ENCODE measurements at regions not wholly inside any gene's neighbourhood (a gene's known extent, or its start where the extent isn't known, plus 50 kb on each side); places are given as distances from the start of the nearest gene placed in this dataset.

- TF ChIP-seq EZH2phosphoT487 (IDR thresholded peaks at IDR 0.05; ENCODE audit: low read depth), result no peak
- Histone ChIP-seq H3K9ac (ENCODE audit: low read length) (no peak overlapping the region), H3K27ac (ENCODE audit: low read length) (no peak overlapping the region), H3K4me1 (ENCODE audit: low read length) (no peaks in the 10 kb centered on the region), H3K79me2 (ENCODE audit: low read length) (no peaks in the 10 kb centered on the region), H3K9me3 (ENCODE audit: insufficient read depth, low read length) (no peaks in the 10 kb centered on the region), H4K20me1 (ENCODE audit: insufficient read depth, low read length) (no peaks in the 10 kb centered on the region), H3K36me3 (replicated peaks; ENCODE audit: low read depth, low read length) (no peaks in the 10 kb centered on the region), H3K27me3 (ENCODE audit: low read depth, low read length) (no peaks in the 10 kb centered on the region), H2AFZ (ENCODE audit: low read depth, low read length) (no peak overlapping the region), H3K4me2 (ENCODE audit: low read length) (no peak overlapping the region), H3K4me3 (ENCODE audit: low read length) (no peak overlapping the region)
Observed at GRCh38 chr5:104757915-104758314, 1195.3 kb upstream of the NUDT12 start.

- Histone ChIP-seq H3K36me3 (replicated peaks; ENCODE audit: low read depth, low read length) (no peaks in the 10 kb centered on the region), H3K4me1 (ENCODE audit: low read length) (peaks cover 7% of the 10 kb centered on the region), H3K27me3 (ENCODE audit: low read depth, low read length) (no peaks in the 10 kb centered on the region), H3K4me2 (ENCODE audit: low read length) (no peak overlapping the region), H3K27ac (ENCODE audit: low read length) (no peak overlapping the region), H4K20me1 (ENCODE audit: insufficient read depth, low read length) (no peaks in the 10 kb centered on the region), H3K9me3 (ENCODE audit: insufficient read depth, low read length) (no peaks in the 10 kb centered on the region), H3K9ac (ENCODE audit: low read length) (no peak overlapping the region), H3K79me2 (ENCODE audit: low read length) (no peaks in the 10 kb centered on the region), H3K4me3 (ENCODE audit: low read length) (no peak overlapping the region), H2AFZ (ENCODE audit: low read depth, low read length) (no peak overlapping the region)
- TF ChIP-seq EZH2phosphoT487 (IDR thresholded peaks at IDR 0.05; ENCODE audit: low read depth) (no peak), CTCF (IDR thresholded peaks at IDR 0.05; ENCODE audit: low read depth, low read length) (no peak)
Observed at GRCh38 chr5:104755806-104756205, 1193.2 kb upstream of the NUDT12 start.

GRCh38 chr5:104754311-104754995 is 1191.9 kb upstream of the NUDT12 start:
- no peak overlapping the region for H2AFZ ChIP-seq (ENCODE audit: low read depth, low read length)

GRCh38 chr5:104751969-104752368 is 1189.4 kb upstream of the NUDT12 start:
- Histone ChIP-seq H3K36me3 (replicated peaks; ENCODE audit: low read depth, low read length) (no peaks in the 10 kb centered on the region), H3K79me2 (ENCODE audit: low read length) (no peaks in the 10 kb centered on the region), H3K9ac (ENCODE audit: low read length) (no peak overlapping the region), H2AFZ (ENCODE audit: low read depth, low read length) (no peak overlapping the region), H3K27ac (ENCODE audit: low read length) (no peak overlapping the region), H4K20me1 (ENCODE audit: insufficient read depth, low read length) (no peaks in the 10 kb centered on the region), H3K4me3 (ENCODE audit: low read length) (no peak overlapping the region), H3K4me2 (ENCODE audit: low read length) (no peak overlapping the region), H3K27me3 (ENCODE audit: low read depth, low read length) (no peaks in the 10 kb centered on the region), H3K9me3 (ENCODE audit: insufficient read depth, low read length) (no peaks in the 10 kb centered on the region), H3K4me1 (ENCODE audit: low read length) (peaks cover 7% of the 10 kb centered on the region)
- no peak for TF ChIP-seq EZH2phosphoT487 (IDR thresholded peaks at IDR 0.05; ENCODE audit: low read depth)
- TF ChIP-seq CTCF (IDR thresholded peaks at IDR 0.05; ENCODE audit: low read depth, low read length), result no peak

More at GRCh38 chr5:104754311-104754995, 1191.9 kb upstream of the NUDT12 start:
- H3K27ac ChIP-seq (ENCODE audit: low read length), result no peak overlapping the region
- H3K9ac ChIP-seq (ENCODE audit: low read length), result no peak overlapping the region
- no peak overlapping the region for H3K4me3 ChIP-seq (ENCODE audit: low read length)
- no peaks in the 10 kb centered on the region for H3K79me2 ChIP-seq (ENCODE audit: low read length)
- peaks cover 7% of the 10 kb centered on the region for H3K4me1 ChIP-seq (ENCODE audit: low read length)
- no peak overlapping the region for H3K4me2 ChIP-seq (ENCODE audit: low read length)
- H3K36me3 ChIP-seq (replicated peaks; ENCODE audit: low read depth, low read length), result no peaks in the 10 kb centered on the region
- no peaks in the 10 kb centered on the region for H4K20me1 ChIP-seq (ENCODE audit: insufficient read depth, low read length)
- no peaks in the 10 kb centered on the region for H3K27me3 ChIP-seq (ENCODE audit: low read depth, low read length)
- no peaks in the 10 kb centered on the region for H3K9me3 ChIP-seq (ENCODE audit: insufficient read depth, low read length)
- TF ChIP-seq CTCF (IDR thresholded peaks at IDR 0.05; ENCODE audit: low read depth, low read length) (no peak), EZH2phosphoT487 (IDR thresholded peaks at IDR 0.05; ENCODE audit: low read depth) (no peak)
